ENCODE measurements at regions not wholly inside any gene's neighbourhood (a gene's known extent, or its start where the extent isn't known, plus 50 kb on each side); places are given as distances from the start of the nearest gene placed in this dataset.

GRCh38 chr7:156255635-156256034 is 384.9 kb upstream of the RNF32 start:
- H3K36me3 ChIP-seq (ENCODE audit: control insufficient read depth, insufficient read depth, low read length, severe bottlenecking), result no peaks in the 10 kb centered on the region
- no peaks in the 10 kb centered on the region for H3K27me3 ChIP-seq (replicated peaks; ENCODE audit: control insufficient read depth, insufficient read depth, low read length)
- no peak overlapping the region for H3K4me3 ChIP-seq (ENCODE audit: low read length)
- no peaks in the 10 kb centered on the region for H3K4me1 ChIP-seq (ENCODE audit: control insufficient read depth, insufficient read depth, low read length)
- H3K9ac ChIP-seq (ENCODE audit: low read length), result no peak overlapping the region
- H3K9me3 ChIP-seq (ENCODE audit: control insufficient read depth, low read length), result peaks cover 9% of the 10 kb centered on the region
- no peak for DNase-seq (ENCODE audit: low read depth)

- DNase-seq (ENCODE audit: low read depth), result no peak
- H3K9ac ChIP-seq (ENCODE audit: low read length), result no peak overlapping the region
- peaks cover 2% of the 10 kb centered on the region for H3K4me1 ChIP-seq (ENCODE audit: control insufficient read depth, insufficient read depth, low read length)
- no peaks in the 10 kb centered on the region for H3K36me3 ChIP-seq (ENCODE audit: control insufficient read depth, insufficient read depth, low read length, severe bottlenecking)
- H3K27me3 ChIP-seq (replicated peaks; ENCODE audit: control insufficient read depth, insufficient read depth, low read length), result no peaks in the 10 kb centered on the region
- no peaks in the 10 kb centered on the region for H3K9me3 ChIP-seq (ENCODE audit: control insufficient read depth, low read length)
- no peak overlapping the region for H3K4me3 ChIP-seq (ENCODE audit: low read length)
Observed at GRCh38 chr7:156251861-156252260, 388.7 kb upstream of the RNF32 start.

GRCh38 chr7:156240532-156240931 is 400.0 kb upstream of the RNF32 start:
- Histone ChIP-seq H3K27me3 (replicated peaks; ENCODE audit: control insufficient read depth, insufficient read depth, low read length) (no peaks in the 10 kb centered on the region), H3K9ac (ENCODE audit: low read length) (no peak overlapping the region)
- DNase-seq (ENCODE audit: low read depth), result no peak

GRCh38 chr7:156238366-156239133 is 402.0 kb upstream of the RNF32 start:
- no peak for DNase-seq (ENCODE audit: low read depth)
- Histone ChIP-seq H3K27me3 (replicated peaks; ENCODE audit: control insufficient read depth, insufficient read depth, low read length) (no peaks in the 10 kb centered on the region), H3K36me3 (ENCODE audit: control insufficient read depth, insufficient read depth, low read length, severe bottlenecking) (no peaks in the 10 kb centered on the region), H3K4me3 (ENCODE audit: low read length) (no peak overlapping the region), H3K4me1 (ENCODE audit: control insufficient read depth, insufficient read depth, low read length) (no peaks in the 10 kb centered on the region), H3K9me3 (ENCODE audit: control insufficient read depth, low read length) (peaks cover 9% of the 10 kb centered on the region), H3K9ac (ENCODE audit: low read length) (no peak overlapping the region)

More at GRCh38 chr7:156240532-156240931, 400.0 kb upstream of the RNF32 start:
- Histone ChIP-seq H3K4me3 (ENCODE audit: low read length) (no peak overlapping the region), H3K9me3 (ENCODE audit: control insufficient read depth, low read length) (peaks cover 9% of the 10 kb centered on the region), H3K36me3 (ENCODE audit: control insufficient read depth, insufficient read depth, low read length, severe bottlenecking) (no peaks in the 10 kb centered on the region), H3K4me1 (ENCODE audit: control insufficient read depth, insufficient read depth, low read length) (no peaks in the 10 kb centered on the region)

- Histone ChIP-seq H3K4me1 (ENCODE audit: control insufficient read depth, insufficient read depth, low read length) (no peaks in the 10 kb centered on the region), H3K27me3 (replicated peaks; ENCODE audit: control insufficient read depth, insufficient read depth, low read length) (no peaks in the 10 kb centered on the region), H3K4me3 (ENCODE audit: low read length) (no peak overlapping the region), H3K36me3 (ENCODE audit: control insufficient read depth, insufficient read depth, low read length, severe bottlenecking) (no peaks in the 10 kb centered on the region), H3K9me3 (ENCODE audit: control insufficient read depth, low read length) (peaks cover 9% of the 10 kb centered on the region), H3K9ac (ENCODE audit: low read length) (no peak overlapping the region)
- DNase-seq (ENCODE audit: low read depth), result no peak
Observed at GRCh38 chr7:156237614-156238013, 403.0 kb upstream of the RNF32 start.

GRCh38 chr7:156236936-156237599 is 403.5 kb upstream of the RNF32 start:
- Histone ChIP-seq H3K27me3 (replicated peaks; ENCODE audit: control insufficient read depth, insufficient read depth, low read length) (no peaks in the 10 kb centered on the region), H3K4me1 (ENCODE audit: control insufficient read depth, insufficient read depth, low read length) (no peaks in the 10 kb centered on the region), H3K36me3 (ENCODE audit: control insufficient read depth, insufficient read depth, low read length, severe bottlenecking) (no peaks in the 10 kb centered on the region), H3K4me3 (ENCODE audit: low read length) (no peak overlapping the region), H3K9me3 (ENCODE audit: control insufficient read depth, low read length) (peaks cover 6% of the 10 kb centered on the region), H3K9ac (ENCODE audit: low read length) (no peak overlapping the region)
- no peak for DNase-seq (ENCODE audit: low read depth)

- Histone ChIP-seq H3K27me3 (replicated peaks; ENCODE audit: control insufficient read depth, insufficient read depth, low read length) (no peaks in the 10 kb centered on the region), H3K36me3 (ENCODE audit: control insufficient read depth, insufficient read depth, low read length, severe bottlenecking) (no peaks in the 10 kb centered on the region), H3K9me3 (ENCODE audit: control insufficient read depth, low read length) (peaks cover 4% of the 10 kb centered on the region), H3K4me3 (ENCODE audit: low read length) (no peak overlapping the region), H3K4me1 (ENCODE audit: control insufficient read depth, insufficient read depth, low read length) (no peaks in the 10 kb centered on the region), H3K9ac (ENCODE audit: low read length) (no peak overlapping the region)
- no peak for DNase-seq (ENCODE audit: low read depth)
Observed at GRCh38 chr7:156236181-156236889, 404.2 kb upstream of the RNF32 start.

- Histone ChIP-seq H3K4me1 (ENCODE audit: control insufficient read depth, insufficient read depth, low read length) (no peaks in the 10 kb centered on the region), H3K9me3 (ENCODE audit: control insufficient read depth, low read length) (peaks cover under 1% of the 10 kb centered on the region), H3K9ac (ENCODE audit: low read length) (no peak overlapping the region), H3K27me3 (replicated peaks; ENCODE audit: control insufficient read depth, insufficient read depth, low read length) (no peaks in the 10 kb centered on the region), H3K4me3 (ENCODE audit: low read length) (no peak overlapping the region), H3K36me3 (ENCODE audit: control insufficient read depth, insufficient read depth, low read length, severe bottlenecking) (no peaks in the 10 kb centered on the region)
- no peak for DNase-seq (ENCODE audit: low read depth)
Observed at GRCh38 chr7:156234666-156235494, 405.7 kb upstream of the RNF32 start.

- H3K4me3 ChIP-seq (ENCODE audit: low read length), result no peak overlapping the region
- DNase-seq (ENCODE audit: low read depth), result no peak
Observed at GRCh38 chr7:156234192-156234591, 406.4 kb upstream of the RNF32 start.

GRCh38 chr7:156232931-156233705 is 407.5 kb upstream of the RNF32 start:
- no peak for DNase-seq (ENCODE audit: low read depth)
- no peaks in the 10 kb centered on the region for H3K36me3 ChIP-seq (ENCODE audit: control insufficient read depth, insufficient read depth, low read length, severe bottlenecking)

More at GRCh38 chr7:156234192-156234591, 406.4 kb upstream of the RNF32 start:
- H3K9me3 ChIP-seq (ENCODE audit: control insufficient read depth, low read length), result peaks cover 2% of the 10 kb centered on the region
- H3K36me3 ChIP-seq (ENCODE audit: control insufficient read depth, insufficient read depth, low read length, severe bottlenecking), result no peaks in the 10 kb centered on the region
- H3K27me3 ChIP-seq (replicated peaks; ENCODE audit: control insufficient read depth, insufficient read depth, low read length), result no peaks in the 10 kb centered on the region
- H3K4me1 ChIP-seq (ENCODE audit: control insufficient read depth, insufficient read depth, low read length), result no peaks in the 10 kb centered on the region
- H3K9ac ChIP-seq (ENCODE audit: low read length), result no peak overlapping the region

More at GRCh38 chr7:156232931-156233705, 407.5 kb upstream of the RNF32 start:
- Histone ChIP-seq H3K4me3 (ENCODE audit: low read length) (no peak overlapping the region), H3K27me3 (replicated peaks; ENCODE audit: control insufficient read depth, insufficient read depth, low read length) (no peaks in the 10 kb centered on the region), H3K9ac (ENCODE audit: low read length) (no peak overlapping the region), H3K4me1 (ENCODE audit: control insufficient read depth, insufficient read depth, low read length) (no peaks in the 10 kb centered on the region), H3K9me3 (ENCODE audit: control insufficient read depth, low read length) (peaks cover 9% of the 10 kb centered on the region)

All from adipocyte (in vitro differentiated cells).